Endothelial cell of umbilical vein (primary cell): ENCODE measurements at regions not wholly inside any gene's neighbourhood (a gene's known extent, or its start where the extent isn't known, plus 50 kb on each side); places are given as distances from the start of the nearest gene placed in this dataset.

ENCODE experiments used
- CTCF ChIP-seq, 2 donors: IDR thresholded peaks; 1 replicate in 1 of 2; 2 replicates in 1 of 2; pipeline ENCODE4 v1.5.1; 2011; ENCODE audit warnings: low read length in 2 of 2, mild to moderate bottlenecking in 2 of 2, moderate library complexity in 2 of 2, control low read depth in 1 of 2, inconsistent platforms in 1 of 2, low read depth in 1 of 2; ENCODE audit not compliant: insufficient read depth in 1 of 2; ENCODE audit errors: extremely low read depth in 1 of 2
- MAX ChIP-seq: IDR thresholded peaks from 2 replicates; pipeline ENCODE4 v1.6.1; 2011; ENCODE audit not compliant: insufficient read depth, insufficient read length
- POLR2A ChIP-seq: IDR thresholded peaks from 2 replicates; pipeline ENCODE4 v1.6.1; 2012; ENCODE audit warnings: low read depth, mild to moderate bottlenecking, control low read depth, low read length

GRCh38 chr12:13686260-13686659 is 295.1 kb downstream of the GRIN2B start:
- no peak for TF ChIP-seq CTCF (IDR thresholded peaks at IDR 0.05; ENCODE audit: extremely low read depth in 1 of 2, insufficient read depth in 1 of 2, low read depth in 1 of 2, low read length in 2 of 2)
- TF ChIP-seq POLR2A: no peak
- TF ChIP-seq MAX: no peak
